ENCODE measurements at regions not wholly inside any gene's neighbourhood (a gene's known extent, or its start where the extent isn't known, plus 50 kb on each side); places are given as distances from the start of the nearest gene placed in this dataset.
"Not testable (repeated sequence)": the region's sequence is repeated elsewhere in the genome, so short reads cannot be mapped to it uniquely, and the experiment has no call there.

DNA sequence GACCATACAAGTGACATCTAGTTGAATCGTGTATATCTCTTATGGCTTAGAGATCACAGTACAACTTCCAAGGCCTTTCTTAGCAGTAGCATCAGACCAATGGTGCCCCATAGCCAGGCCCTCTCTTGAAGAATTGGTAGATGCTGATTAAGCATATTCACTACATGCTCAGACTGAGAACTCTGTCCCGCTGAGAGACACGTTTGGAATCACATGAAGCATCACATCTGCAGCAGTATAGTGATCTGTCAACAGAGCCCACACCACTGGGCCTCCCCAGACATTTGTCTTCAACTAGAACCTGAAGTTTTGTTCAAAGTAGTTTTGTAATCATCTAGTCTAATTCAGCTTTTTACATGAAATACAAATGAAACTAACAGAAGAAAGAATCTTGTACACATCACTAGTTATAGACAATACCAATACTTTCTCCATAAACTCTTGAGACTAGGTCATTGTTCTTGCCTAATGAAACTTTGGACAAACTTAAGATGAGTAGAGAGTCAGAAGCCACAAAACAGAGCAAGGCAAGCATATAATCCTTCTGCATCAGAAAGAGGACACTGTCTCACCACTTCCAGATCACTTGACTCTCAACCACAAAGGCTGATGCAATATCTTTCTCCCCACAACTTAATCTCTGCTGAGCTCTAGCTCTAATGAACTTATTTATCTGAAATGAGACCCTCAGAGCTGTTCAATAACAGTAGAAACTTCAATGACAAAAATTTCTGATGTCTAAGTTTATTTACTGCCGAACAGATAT lies 182.7 kb downstream of the TBX18 start:
- no peak for DNase-seq (ENCODE audit: low read depth in 2 of 2)

DNA sequence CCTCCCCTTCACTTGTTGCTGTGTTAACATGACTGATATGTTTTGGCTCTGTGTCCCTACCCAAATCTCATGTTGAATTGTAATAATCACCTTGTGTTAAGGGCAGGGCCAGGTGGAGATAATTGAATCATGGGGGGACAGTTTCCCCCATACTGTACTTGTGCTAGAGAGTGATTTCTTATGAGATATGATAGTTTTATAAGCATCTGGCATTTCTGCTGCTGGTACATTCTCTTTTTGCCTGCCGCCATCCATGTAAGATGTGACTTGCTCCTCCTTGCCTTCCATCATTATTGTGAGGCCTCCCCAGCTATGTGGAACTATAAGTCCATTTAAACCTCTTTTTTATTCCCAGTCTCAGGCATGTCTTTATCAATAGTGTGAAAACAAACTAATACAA lies 185.0 kb downstream of the TBX18 start:
- no peak for DNase-seq (ENCODE audit: low read depth in 2 of 2)

DNA sequence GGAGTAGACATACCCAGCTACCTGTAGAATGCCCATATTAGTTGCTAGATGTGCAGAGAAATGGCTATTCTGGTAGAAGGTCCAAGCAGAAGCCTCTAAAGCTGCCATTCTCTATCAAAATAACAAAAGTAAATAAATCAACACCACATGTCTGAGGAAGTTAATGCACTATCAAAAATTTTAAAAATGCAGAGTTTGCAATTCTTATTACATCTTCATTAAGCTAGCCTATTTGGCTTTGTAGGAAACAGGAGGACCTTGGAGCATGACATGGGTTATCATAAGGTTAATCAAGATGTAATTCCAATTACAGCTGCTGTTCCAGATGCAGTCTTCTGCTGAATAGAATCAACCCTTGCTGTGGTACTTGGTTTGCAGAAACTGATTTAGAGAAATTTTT lies 188.4 kb downstream of the TBX18 start:
- no peak for DNase-seq (ENCODE audit: low read depth in 2 of 2)

DNA sequence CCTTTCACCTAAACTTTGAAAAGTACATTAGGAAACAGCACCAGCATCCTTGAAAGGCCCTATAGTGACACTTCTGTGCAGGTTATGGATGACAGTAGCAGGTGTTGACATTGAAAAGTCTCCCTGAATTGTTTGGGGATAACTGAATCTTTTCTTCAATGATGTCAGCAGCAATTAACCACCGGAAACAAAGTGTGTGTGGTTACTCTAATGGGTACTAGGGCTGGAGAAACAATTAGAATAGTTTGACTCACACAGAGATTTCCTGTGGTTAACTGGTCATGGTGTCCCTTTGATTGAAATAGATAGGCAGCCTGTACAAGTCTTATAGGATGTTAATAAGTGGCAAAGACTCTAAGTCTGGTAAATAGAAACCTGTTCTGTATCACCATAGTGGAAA lies 189.1 kb downstream of the TBX18 start:
- DNase-seq (ENCODE audit: low read depth in 2 of 2): no peak

DNA sequence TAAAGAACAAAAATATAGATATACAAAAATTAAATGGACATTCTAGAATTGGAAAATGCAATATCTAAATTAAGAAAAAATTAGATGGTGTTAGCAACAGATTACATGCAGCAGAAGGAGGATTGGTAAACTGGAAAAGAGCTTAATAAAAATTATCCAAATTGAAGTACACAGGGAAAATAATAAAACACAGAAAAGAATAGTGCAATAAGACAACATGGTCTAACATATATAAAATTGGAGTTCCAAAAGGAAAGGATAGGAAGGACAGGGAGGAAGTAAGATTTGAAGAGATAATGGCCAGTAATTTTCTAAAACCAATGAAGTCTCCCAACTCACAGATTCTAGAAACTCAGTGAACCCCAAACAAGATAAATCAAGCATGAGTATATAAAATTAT lies 194.5 kb downstream of the TBX18 start:
- no peak for DNase-seq (ENCODE audit: low read depth in 2 of 2)

DNA sequence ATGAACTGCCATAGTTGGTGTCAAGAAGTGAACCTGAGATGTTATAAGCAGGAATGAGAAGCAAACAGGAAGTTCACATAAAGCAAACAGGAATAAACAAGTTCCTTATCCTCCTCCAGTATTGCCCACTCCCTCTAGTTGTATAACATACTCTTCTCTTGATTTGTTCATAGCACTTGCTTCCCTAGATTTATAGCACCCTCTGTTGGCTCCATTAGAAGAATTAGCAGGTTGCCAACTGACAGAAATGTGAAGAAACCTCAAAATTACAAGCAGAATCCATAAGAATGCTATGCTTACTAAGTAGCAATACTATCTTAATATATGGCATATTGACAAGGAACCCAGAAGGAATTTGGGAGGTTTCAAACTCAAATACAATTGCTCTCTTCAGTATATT lies 195.4 kb downstream of the TBX18 start:
- no peak for DNase-seq (ENCODE audit: low read depth in 2 of 2)

DNA sequence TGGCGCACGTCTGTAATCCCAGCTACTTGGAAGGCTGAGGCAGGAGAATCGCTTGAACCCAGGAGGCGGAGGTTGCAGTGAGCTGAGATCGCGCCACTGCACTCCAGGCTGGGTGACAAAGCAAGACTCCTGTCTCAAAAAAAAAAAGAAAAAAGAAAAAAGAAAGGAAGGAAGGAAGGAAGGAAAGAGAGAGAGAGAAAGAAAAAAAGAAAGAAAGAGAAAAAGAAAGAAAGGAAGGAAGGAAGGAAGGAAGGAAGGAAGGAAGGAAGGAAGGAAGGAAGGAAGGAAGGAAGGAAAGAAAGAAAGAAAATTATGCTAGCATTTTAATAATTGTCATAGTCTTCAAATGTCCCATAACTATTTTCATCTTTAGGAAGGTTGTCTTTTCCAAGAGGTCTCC lies 198.7 kb downstream of the TBX18 start:
- not testable (repeated sequence) for DNase-seq (ENCODE audit: low read depth in 2 of 2)

DNA sequence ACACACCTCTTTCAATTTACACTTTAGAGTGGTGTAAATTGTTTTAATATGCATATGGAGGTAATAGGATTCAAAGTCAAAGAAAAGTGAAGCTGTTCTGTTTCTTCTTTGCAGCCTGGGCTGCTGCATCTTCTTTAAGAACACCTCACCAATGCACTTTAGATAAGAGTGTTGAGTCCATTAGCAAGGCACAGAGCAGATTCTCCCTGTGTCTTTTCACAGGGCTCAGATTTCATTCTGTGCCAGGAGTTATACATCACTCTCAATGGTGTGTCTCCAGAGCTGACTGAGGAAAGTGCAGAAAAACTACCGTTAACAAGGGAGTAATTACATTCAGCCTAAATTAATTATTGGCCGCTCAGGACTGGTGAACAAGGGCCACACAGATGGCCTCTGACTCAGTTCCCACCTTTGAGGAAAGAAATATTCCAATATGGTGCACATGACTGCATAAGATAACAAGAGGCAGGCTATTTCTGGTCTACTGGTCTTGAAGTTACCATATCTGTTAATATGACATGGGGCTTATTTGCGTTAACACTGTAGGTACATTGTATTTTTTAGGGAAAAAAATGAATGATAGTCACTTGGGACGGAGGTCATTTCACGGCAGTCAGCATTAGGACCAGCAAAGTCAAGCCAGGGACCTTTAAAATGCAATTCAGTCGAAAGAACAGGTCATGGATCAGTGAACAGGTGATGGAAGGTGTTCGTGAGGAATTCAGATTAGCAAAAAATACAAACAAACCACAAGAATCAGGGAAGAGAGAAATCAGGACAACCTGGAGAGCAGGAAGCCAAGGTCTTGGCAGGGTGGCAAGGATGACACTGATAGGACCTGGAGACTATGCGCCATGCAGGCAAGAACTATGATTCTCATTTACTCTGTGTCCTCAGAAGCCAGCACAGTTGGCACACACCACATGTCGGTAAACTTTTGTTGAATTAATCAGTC lies 203.7 kb downstream of the TBX18 start:
- no peak for DNase-seq (ENCODE audit: low read depth in 2 of 2)

DNA sequence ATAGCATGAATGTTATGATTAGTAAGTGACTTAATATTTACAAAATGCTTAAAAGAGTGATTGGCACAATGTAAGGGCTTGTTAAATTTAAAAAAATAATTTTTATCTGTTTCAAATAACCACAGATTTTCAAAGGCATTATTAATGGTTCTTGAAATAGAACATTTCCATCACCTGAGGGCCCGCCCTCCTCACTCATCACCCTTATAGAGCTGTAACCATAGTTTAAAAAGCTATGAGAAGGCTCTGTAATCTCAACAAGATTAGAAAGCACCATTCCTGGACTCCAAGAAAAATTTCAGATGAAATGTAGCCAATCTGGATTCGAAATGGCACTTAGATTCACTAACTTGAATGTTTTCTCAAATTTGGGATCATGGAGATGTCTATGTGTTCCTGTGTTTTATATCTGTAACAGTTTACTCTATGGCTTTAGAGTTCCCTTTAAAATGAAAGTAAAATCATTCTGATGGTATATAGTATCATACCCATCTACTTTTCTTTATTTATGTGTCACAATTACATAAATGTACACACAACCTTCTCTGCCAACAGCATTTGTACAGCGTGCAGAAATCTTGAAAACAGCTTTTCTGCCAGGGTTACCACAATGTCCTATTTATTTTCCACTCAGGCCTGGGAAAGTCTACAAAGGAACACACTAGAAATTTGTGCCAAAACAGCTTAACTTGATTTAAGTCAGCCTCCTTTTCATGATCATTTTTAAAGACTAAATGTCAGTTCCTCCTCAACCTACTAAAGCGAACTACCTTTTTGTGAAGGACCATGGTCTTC lies 207.7 kb downstream of the TBX18 start:
- DNase-seq (ENCODE audit: low read depth in 2 of 2): no peak

DNA sequence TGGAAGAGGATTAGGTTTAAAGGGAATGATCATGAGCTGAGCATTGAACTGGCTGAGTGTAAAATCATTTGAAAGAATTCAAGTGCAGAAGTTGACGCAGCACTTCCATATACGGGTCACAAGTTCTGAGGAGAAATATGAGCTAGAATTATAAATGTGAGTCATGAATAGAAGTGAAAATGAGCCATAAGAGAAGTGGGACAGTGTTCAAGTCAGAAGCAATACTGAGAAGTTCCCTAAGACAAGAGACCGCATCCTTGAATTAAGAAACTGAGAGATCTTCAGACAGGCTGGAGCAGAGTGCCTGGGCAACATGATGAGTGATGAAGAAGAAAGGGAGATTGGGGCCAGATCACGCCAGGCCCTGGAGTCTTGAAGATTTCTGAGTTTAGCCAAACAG lies 209.7 kb downstream of the TBX18 start:
- DNase-seq (ENCODE audit: low read depth in 2 of 2): no peak

DNA sequence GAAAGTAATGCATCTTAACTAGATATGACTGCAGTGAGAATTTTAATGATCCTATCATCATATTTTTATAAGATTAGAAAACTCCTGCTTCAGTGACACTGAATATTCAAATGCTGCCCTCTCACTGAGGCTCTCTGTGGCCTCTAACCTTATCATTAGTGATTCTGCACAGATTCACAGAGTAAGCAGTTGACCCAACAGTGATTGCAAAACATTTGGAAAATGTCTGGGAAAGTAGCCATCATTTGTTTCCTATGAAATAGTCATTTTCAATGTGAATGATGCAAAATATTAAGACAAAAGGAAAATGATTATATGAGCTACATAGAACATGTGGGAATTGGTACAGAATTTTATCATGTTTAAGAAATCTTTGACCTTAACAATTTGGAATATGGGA lies 210.3 kb downstream of the TBX18 start:
- DNase-seq (ENCODE audit: low read depth in 2 of 2): no peak

DNA sequence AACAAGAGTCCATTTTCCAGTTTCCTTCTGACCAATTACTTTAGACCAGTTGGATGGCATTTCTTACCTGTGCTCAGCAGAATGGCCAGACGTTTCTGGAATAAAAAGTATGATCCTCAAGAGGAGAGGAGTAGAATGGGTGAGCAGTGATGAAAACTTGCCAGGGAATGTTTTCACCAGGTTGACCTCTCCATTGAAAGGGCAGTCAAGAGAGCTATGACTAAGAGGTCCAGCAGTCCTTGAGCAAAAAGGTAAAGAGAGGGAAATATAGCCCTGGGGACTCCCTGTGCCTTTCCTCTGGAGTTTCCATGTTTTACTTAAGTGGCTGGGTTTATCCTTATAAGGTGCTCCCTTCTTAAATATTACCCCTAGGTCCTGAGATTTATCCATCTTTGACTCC lies 210.9 kb downstream of the TBX18 start:
- DNase-seq (ENCODE audit: low read depth in 2 of 2): no peak

DNA sequence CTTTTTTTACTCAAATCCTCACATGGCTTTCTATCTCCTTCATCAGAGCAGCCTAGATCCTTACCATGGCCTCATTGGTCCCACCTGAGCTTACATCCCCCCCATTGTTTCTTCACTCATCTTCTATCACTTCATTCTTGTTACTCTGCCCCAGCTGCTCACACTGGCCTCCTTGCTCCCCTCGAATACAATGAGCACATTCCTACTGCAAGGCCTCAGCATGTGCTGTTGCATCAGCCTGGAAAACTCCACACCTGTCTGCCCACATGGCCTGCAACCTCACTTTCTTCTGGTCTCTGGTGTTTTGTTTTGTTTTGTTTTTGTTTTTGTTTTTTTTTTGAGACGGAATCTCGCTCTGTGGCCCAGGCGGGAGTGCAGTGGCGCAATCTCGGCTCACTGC lies 212.6 kb downstream of the TBX18 start:
- no peak for DNase-seq (ENCODE audit: low read depth in 2 of 2)

DNA sequence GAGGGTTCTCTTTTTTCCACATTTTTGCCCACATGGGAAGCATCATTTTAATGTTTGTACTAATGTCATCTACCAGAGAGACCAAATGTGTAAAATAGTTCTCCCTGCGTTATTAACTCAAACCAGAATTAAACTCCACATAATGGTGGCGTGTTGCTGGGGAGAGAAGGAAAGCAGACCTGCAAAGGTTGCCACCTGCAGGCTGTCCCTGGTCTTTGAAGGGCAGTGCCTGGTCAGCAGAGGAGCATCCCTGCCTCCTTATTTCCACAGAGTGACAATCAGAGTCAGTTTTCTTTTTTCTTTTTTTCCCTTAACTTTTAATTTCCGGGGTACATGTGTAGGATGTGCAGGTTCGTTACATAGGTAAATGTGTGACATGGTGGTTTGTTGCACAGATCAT lies 214.5 kb downstream of the TBX18 start:
- DNase-seq (ENCODE audit: low read depth in 2 of 2): no peak

DNA sequence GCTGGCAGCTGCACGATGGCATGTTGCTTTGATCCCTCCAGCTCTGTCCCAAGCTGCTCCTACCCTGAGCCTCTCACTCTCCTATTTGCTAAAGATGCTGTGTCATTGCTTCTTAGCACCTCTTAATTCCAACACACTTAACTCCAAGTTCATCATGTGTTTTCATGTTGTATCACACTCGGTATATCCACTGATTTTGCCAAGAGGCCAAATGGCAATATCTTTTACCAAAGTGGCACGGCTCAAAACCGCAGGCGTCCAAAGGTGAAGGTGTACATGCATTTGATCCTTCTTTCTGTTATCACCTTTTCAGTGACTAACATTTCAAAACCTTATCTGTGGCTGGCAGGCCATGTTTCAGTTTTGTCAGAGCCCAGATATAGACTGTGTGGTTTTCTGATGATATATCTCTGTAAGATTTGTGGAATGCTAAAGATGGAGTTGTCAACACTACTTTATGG lies 217.0 kb downstream of the TBX18 start:
- no peak for DNase-seq (ENCODE audit: low read depth in 2 of 2)

DNA sequence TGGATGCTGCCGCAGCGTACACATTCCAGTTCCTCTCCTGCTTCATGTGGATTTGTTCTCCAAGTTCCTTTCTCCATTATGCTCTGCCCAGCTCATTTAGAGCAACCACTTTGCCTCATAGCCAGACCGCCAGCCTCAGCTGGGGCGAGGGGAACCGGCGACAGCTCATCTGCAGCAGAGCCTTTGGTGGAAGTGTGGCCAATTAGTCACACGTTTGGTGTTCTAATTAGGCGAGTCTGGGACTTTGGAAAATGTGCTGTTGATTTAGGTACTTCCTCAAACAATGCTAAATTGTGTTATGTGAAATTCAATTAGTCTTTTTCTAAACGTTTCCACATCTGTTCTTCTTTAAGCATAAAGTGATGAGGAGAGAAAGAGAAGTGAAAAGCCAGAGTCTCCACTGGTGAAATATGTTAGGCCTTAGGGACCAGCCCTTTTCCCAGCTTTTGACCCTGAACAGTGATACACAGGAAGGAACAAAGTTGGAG lies 217.9 kb downstream of the TBX18 start:
- DNase-seq (ENCODE audit: low read depth in 2 of 2): no peak

DNA sequence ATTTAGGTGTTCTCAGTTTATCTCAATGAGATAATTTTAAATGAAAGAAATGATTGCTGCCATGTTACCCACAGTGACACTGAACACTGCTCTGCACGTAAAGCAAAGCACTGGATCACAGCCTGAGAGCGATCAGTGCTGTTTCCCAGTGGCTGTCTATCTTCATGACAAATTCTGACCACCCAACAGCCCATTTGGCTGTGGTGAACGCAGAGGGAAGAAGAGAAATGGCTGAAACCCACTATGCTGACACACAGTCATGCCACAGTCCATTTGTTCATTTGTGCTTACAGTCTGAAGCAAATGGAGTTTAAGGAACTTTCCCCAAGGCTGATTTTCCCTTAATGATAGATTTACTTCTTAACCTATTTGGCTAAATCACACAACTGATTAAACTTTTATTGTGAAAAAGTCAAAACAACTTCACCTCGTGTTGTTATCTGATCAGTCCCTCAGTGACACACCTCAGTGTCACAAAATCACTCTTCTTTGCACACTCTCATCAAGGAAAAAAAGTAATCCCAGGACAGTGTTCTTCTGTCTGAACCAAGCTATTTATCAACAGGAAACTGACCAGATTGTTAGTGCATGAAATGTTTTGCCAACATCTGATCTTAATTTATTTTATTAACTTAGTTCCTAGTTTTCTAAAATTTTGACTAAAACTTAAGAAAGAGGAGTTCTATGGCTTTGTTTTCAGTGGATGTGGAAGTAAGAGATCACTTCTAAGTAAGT lies 225.1 kb downstream of the TBX18 start:
- no peak for DNase-seq (ENCODE audit: low read depth in 2 of 2)

DNA sequence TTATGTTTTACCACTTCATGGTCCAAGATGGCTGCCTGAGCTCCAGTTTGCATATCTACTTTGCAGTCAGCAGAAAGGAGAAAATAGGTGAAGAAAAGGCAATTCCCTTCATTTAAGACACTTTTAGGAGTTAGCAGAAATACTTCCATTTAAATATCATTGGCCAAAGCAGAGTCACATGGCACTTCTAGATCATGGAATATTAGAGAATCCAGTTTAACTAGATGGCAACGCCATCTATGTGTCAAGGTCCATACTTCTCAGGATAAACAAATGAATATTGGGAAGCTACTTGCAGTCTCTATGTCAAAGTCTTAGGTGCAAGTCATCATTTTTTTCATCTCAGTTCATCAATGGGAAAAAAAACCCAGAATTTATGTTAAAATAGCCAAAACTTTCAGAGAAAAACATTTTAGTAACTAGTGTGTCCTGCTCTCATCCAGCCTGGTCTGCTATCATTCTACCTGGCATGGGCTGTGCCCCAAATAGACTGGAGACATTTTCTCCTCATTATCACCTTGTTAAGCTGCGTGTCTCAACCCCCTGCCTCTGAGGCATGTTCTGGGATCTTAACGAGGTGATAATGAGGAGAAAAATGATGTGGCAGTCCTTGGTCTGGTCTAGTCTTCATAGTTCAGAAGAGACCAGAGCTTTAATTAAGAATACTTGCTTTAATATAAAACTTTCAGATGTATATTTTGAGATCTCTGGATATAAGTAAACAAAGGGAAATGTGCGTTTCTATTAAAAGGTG lies 227.3 kb downstream of the TBX18 start:
- no peak for DNase-seq (ENCODE audit: low read depth in 2 of 2)

DNA sequence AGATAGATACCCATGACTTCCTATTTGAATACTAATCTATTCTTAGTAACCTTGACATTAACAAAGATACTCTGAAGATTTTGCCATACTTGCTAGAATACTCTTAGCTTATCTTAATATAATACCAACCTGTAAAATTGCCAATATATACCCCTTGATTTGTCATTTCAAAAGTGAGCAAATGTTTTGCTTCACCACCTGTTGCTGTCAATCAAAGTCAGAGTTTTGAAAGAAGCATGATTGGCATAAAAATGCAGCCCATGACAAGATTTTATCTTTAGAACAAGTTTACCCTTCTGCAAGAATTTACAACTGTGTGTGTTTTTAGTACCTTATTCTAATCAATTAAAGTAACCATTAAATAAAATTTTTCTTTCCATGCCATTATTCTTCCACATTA lies 236.2 kb downstream of the TBX18 start:
- no peak for DNase-seq (ENCODE audit: low read depth in 2 of 2)

DNA sequence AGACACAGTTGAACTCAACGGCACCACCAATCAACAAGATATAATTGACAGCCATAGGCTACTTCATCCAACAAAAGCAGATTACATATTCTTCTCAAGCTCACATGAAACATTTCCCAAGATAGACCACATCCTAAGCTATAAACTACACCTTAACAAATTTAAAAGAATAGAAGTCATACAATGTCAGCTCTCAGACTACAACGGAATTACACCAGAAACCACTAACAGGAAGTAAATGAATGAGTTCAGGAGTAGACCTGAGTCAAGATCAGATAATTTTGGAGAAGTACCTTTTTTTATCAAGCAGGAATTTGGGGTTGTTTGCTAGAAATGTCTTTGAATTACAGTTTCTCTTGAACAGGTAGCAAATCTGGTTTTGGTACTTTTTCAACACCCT lies 237.8 kb downstream of the TBX18 start:
- DNase-seq (ENCODE audit: low read depth in 2 of 2): no peak

DNA sequence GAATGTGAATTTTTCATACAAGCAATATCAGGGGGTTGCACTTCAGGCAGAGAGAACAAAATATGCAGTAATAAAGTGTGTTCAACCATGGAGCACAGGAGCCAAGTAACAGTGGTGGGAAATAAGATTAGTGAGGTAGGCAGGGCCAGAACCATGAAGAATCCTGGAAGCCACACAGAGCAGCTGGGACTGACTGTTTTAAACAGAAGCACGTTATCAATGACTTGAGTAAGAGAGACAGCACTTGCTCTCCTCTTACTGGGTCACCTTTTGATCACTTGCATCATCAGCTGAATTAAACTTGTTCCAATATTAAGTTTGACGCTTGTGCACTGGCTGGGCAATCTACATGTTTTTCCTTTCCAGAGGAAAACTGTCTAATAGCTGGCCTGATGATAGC lies 238.5 kb downstream of the TBX18 start:
- DNase-seq (ENCODE audit: low read depth in 2 of 2): no peak

All from stimulated activated CD4-positive, alpha-beta T cell treated with anti-CD3 and anti-CD28 coated beads, Interleukin-4, amount 100 ng/mL, for 48 hours (primary cell).